Stomach (tissue), 8 donors: ENCODE measurements at regions not wholly inside any gene's neighbourhood (a gene's known extent, or its start where the extent isn't known, plus 50 kb on each side); places are given as distances from the start of the nearest gene placed in this dataset.

Source experiments
- DNase-seq, 2 donors: peaks; one replicate each; pipeline versions ENCODE4 v3.0.0 to v3.0.0-alpha.2; 2013 to 2019
- H3K27ac ChIP-seq, 5 donors: fragments of 200-600 bp in 4 of 5; sonication (generic) in 4 of 5; one replicate each; pipeline ENCODE4 v1.5.1; 2013 to 2019; ENCODE audit warnings: mild to moderate bottlenecking in 1 of 5, moderate library complexity in 1 of 5
- H3K27me3 ChIP-seq, 3 donors: fragments of 200-600 bp; sonication (generic); one replicate each; pipeline ENCODE4 v1.5.1; 2017 to 2019; ENCODE audit warnings: mixed run types in 1 of 3
- H3K36me3 ChIP-seq, 4 donors: fragments of 200-600 bp; sonication (generic); 1 replicate in 3 of 4; 2 replicates in 1 of 4; pipeline ENCODE4 v1.5.1; 2016 to 2019
- H3K4me1 ChIP-seq, 4 donors: fragments of 200-600 bp; sonication (generic); one replicate each; pipeline ENCODE4 v1.5.1; 2016 to 2019
- H3K4me3 ChIP-seq, 4 donors: fragments of 200-600 bp; sonication (generic) in 3 of 4; one replicate each; pipeline ENCODE4 v1.5.1; 2016 to 2019; ENCODE audit warnings: mild to moderate bottlenecking in 1 of 4
- H3K9me3 ChIP-seq, 4 donors: fragments of 200-600 bp; sonication (generic); one replicate each; pipeline ENCODE4 v1.5.1; 2016 to 2019
- EP300 ChIP-seq: sonication (generic); formaldehyde crosslinking; IDR thresholded peaks from one replicate; pipeline ENCODE4 v1.6.1; 2017; ENCODE audit warnings: antibody characterized with exemption
- POLR2A ChIP-seq, 4 donors: fragments of 450-650 bp; IDR thresholded peaks; one replicate each; pipeline ENCODE4 v1.6.1; 2016; ENCODE audit warnings: antibody characterized with exemption in 4 of 4, control low read depth in 2 of 4, mild to moderate bottlenecking in 1 of 4, moderate library complexity in 1 of 4
- POLR2AphosphoS5 ChIP-seq, 3 donors: sonication (generic); formaldehyde crosslinking; IDR thresholded peaks; one replicate each; pipeline ENCODE4 v1.6.1; 2016; ENCODE audit warnings: antibody characterized with exemption in 3 of 3
- WGBS, 5 donors: extraction: QIAGEN DNeasy Blood & Tissue Kit in 3 of 5; methylation state at CpG; one replicate each; pipeline versions ENCODE4 v1.1.5 to v1.1.7; 2013 to 2018; 5-methylcytosine and 5-hydroxymethylcytosine counted together
- intact Hi-C: fragments of 100-400 bp; cut with DNase I; formaldehyde crosslinking; loops from one replicate; pipeline ENCODE4 v1.15.1; 2023; ENCODE audit warnings: low total_unique reads
- TF ChIP-seq, protein P1 (sequence below), 7 experiments: fragments of 450-650 bp in 4 of 7; fragments of 200-600 bp in 3 of 7; sonication (generic) in 3 of 7; IDR thresholded peaks; one replicate each; pipeline ENCODE4 v1.5.1; 2016 to 2019; ENCODE audit warnings: antibody characterized with exemption in 7 of 7, control low read depth in 2 of 7, mild to moderate bottlenecking in 1 of 7
- donor health status: healthy with polysubstance abuse.
- donor health status: Bipolar disorder and iron deficiency.
- donor health status: healthy.

- Histone ChIP-seq H3K36me3 (no peaks in the 10 kb centered on the region), H3K27ac (no peak overlapping the region), H3K27me3 (no peaks in the 10 kb centered on the region), H3K9me3 (peaks cover 0 to 12% (median 5%) of the 10 kb centered on the region in 4 donors), H3K4me1 (no peaks in the 10 kb centered on the region), H3K4me3 (no peak overlapping the region)
- no peak for DNase-seq
- intact Hi-C loops: no loop called here
- TF ChIP-seq, protein P1, sequence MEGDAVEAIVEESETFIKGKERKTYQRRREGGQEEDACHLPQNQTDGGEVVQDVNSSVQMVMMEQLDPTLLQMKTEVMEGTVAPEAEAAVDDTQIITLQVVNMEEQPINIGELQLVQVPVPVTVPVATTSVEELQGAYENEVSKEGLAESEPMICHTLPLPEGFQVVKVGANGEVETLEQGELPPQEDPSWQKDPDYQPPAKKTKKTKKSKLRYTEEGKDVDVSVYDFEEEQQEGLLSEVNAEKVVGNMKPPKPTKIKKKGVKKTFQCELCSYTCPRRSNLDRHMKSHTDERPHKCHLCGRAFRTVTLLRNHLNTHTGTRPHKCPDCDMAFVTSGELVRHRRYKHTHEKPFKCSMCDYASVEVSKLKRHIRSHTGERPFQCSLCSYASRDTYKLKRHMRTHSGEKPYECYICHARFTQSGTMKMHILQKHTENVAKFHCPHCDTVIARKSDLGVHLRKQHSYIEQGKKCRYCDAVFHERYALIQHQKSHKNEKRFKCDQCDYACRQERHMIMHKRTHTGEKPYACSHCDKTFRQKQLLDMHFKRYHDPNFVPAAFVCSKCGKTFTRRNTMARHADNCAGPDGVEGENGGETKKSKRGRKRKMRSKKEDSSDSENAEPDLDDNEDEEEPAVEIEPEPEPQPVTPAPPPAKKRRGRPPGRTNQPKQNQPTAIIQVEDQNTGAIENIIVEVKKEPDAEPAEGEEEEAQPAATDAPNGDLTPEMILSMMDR (IDR thresholded peaks at IDR 0.05): no peak
- TF ChIP-seq POLR2AphosphoS5 (IDR thresholded peaks at IDR 0.05) (no peak), EP300 (no peak), POLR2A (IDR thresholded peaks at IDR 0.05) (no peak)
Observed at GRCh38 chr17:56076980-56077379, 76.3 kb upstream of the ANKFN1 start.

DNA sequence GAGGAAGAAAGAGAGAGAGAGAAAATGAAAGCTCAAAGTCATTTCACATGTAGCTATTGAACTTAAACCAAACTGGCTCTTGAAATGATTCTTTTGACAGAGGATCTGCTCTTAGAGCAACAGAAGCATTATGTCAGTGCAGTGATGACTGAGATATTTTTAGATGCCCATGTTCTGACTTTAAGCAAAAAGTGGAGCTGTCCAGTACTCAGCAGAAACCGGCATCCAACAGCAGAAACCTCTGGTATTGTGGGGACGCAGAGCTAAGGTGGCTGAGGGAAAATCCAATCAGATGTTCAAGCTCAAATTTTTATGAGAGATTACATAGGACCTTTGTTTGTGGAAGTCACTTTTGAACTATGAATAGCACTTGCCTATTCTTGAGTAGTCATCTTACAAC, 69.8 kb upstream of the ANKFN1 start:
- no peak for DNase-seq
- Histone ChIP-seq H3K27ac (no peak overlapping the region), H3K4me3 (no peak overlapping the region), H3K4me1 (no peaks in the 10 kb centered on the region), H3K27me3 (no peaks in the 10 kb centered on the region), H3K36me3 (no peaks in the 10 kb centered on the region), H3K9me3 (no peaks in the 10 kb centered on the region)
- intact Hi-C loops: no loop called here
- no peak for TF ChIP-seq POLR2A (IDR thresholded peaks at IDR 0.05)
- WGBS, 5 donors: 68 to 83% (median 81%) methylated on average over 2 of the region's 2 CpGs

GRCh38 chr17:56085576-56086267, 67.6 kb upstream of the ANKFN1 start:
- Histone ChIP-seq H3K27ac (no peak overlapping the region), H3K27me3 (no peaks in the 10 kb centered on the region), H3K9me3 (no peaks in the 10 kb centered on the region), H3K4me1 (no peaks in the 10 kb centered on the region), H3K4me3 (no peak overlapping the region), H3K36me3 (no peaks in the 10 kb centered on the region)
- 93 to 98% (median 97%) methylated on average over 3 of the region's 3 CpGs for WGBS, 5 donors
- intact Hi-C loops: no loop called here
- TF ChIP-seq, protein P1 (IDR thresholded peaks at IDR 0.05): no peak
- TF ChIP-seq EP300 (no peak), POLR2AphosphoS5 (IDR thresholded peaks at IDR 0.05) (no peak), POLR2A (IDR thresholded peaks at IDR 0.05) (no peak)
- DNase-seq: no peak

- no peaks in the 10 kb centered on the region for H3K27me3 ChIP-seq
- intact Hi-C loops: no loop called here
Observed at GRCh38 chr17:56087199-56087598, 66.1 kb upstream of the ANKFN1 start.

More at GRCh38 chr17:56087199-56087598, 66.1 kb upstream of the ANKFN1 start:
- 61 to 74% (median 71%) methylated on average over 3 of the region's 3 CpGs for WGBS, 5 donors
- no peaks in the 10 kb centered on the region for H3K36me3 ChIP-seq
- DNase-seq: no peak
- H3K4me3 ChIP-seq: no peak overlapping the region
- no peaks in the 10 kb centered on the region for H3K9me3 ChIP-seq
- no peak overlapping the region for H3K27ac ChIP-seq
- H3K4me1 ChIP-seq: peaks cover 0 to under 1% (median 0%) of the 10 kb centered on the region in 4 donors
- TF ChIP-seq, protein P1 (IDR thresholded peaks at IDR 0.05): no peak
